OCI-LY3 (cell line): ENCODE measurements at regions not wholly inside any gene's neighbourhood (a gene's known extent, or its start where the extent isn't known, plus 50 kb on each side); places are given as distances from the start of the nearest gene placed in this dataset.

Experiments used
- H2AFZ ChIP-seq: fragments of 200-600, 300-600 bp; shearing (Covaris generic); 2 replicates; pipeline ENCODE4 v1.6.0; 2014; ENCODE audit warnings: antibody characterized with exemption, low read depth, low read length
- H3K27ac ChIP-seq: fragments of 200-600, 300-600 bp; sonication (generic); 2 replicates; pipeline ENCODE4 v1.5.1; 2014; ENCODE audit warnings: mild to moderate bottlenecking, low read length, moderate library complexity, mixed read lengths
- H3K27me3 ChIP-seq: fragments of 200-600, 300-600 bp; sonication (generic); 2 replicates; pipeline ENCODE4 v1.6.1; 2014; ENCODE audit warnings: low read depth, low read length, mixed read lengths
- H3K36me3 ChIP-seq: fragments of 200-600, 300-600 bp; sonication (generic); replicated peaks from 2 replicates; pipeline ENCODE3; 2014; ENCODE audit warnings: low read depth, low read length, mixed read lengths
- H3K4me1 ChIP-seq: fragments of 300-600, 200-600 bp; sonication (generic); 2 replicates; pipeline ENCODE4 v1.6.1; 2014; ENCODE audit warnings: low read length, mixed read lengths
- H3K4me2 ChIP-seq: fragments of 200-600, 300-600 bp; sonication (generic); 2 replicates; pipeline ENCODE4 v1.6.1; 2014; ENCODE audit warnings: low read length, mixed read lengths
- H3K4me3 ChIP-seq: fragments of 300-600, 200-600 bp; sonication (generic); 2 replicates; pipeline ENCODE4 v1.5.1; 2014; ENCODE audit warnings: antibody characterized with exemption, mild to moderate bottlenecking, low read length, moderate library complexity
- H3K79me2 ChIP-seq: fragments of 300-600, 200-600 bp; shearing (Covaris generic); 2 replicates; pipeline ENCODE4 v1.6.1; 2014; ENCODE audit warnings: mild to moderate bottlenecking, low read length, mixed read lengths
- H3K9ac ChIP-seq: fragments of 300-600, 200-600 bp; shearing (Covaris generic); 2 replicates; pipeline ENCODE4 v1.6.0; 2014; ENCODE audit warnings: mild to moderate bottlenecking, low read length, moderate library complexity
- H3K9me3 ChIP-seq: fragments of 200-600, 300-600 bp; shearing (Covaris generic); 2 replicates; pipeline ENCODE4 v1.6.1; 2014; ENCODE audit warnings: low read length, mixed read lengths; ENCODE audit not compliant: insufficient read depth
- H4K20me1 ChIP-seq: fragments of 200-600, 300-600 bp; sonication (generic); 2 replicates; pipeline ENCODE4 v1.6.1; 2016; ENCODE audit warnings: low read length, mixed read lengths; ENCODE audit not compliant: insufficient read depth
- EZH2phosphoT487 ChIP-seq: fragments of 200-600 bp; shearing (Covaris generic); IDR thresholded peaks from 2 replicates; pipeline ENCODE4 v1.6.1; 2018; ENCODE audit warnings: antibody characterized with exemption, mixed run types, low read depth
- TF ChIP-seq, protein P1 (sequence below): fragments of 200-600, 300-600 bp; sonication (generic); IDR thresholded peaks from 2 replicates; pipeline ENCODE4 v1.5.1; 2014; ENCODE audit warnings: antibody characterized with exemption, low read length, low read depth

DNA sequence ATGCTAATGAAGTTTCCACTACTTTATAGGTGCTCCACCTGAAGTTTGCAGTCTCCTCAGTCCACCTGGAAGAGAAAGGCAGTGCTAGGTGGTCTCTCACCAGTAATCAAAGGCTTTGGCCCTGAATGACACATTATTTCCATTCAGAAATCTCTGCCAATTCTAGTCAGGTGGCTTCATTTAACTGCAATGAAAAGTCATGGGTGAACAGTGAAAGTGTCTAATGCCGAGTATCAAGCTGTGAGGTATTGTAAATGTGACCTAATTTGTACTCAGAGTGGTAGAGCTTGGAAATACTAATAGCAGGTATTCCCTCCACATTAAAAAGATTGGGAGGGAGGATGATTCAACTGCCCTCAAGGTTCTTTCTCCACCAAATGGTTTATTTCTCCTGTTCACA lies 220.9 kb upstream of the LRFN5 start:
- no peaks in the 10 kb centered on the region for H3K36me3 ChIP-seq
- no peak overlapping the region for H3K4me2 ChIP-seq
- no peaks in the 10 kb centered on the region for H3K27me3 ChIP-seq
- H3K9ac ChIP-seq = no peak overlapping the region
- no peaks in the 10 kb centered on the region for H3K79me2 ChIP-seq
- TF ChIP-seq EZH2phosphoT487 = no peak
- TF ChIP-seq, protein P1, sequence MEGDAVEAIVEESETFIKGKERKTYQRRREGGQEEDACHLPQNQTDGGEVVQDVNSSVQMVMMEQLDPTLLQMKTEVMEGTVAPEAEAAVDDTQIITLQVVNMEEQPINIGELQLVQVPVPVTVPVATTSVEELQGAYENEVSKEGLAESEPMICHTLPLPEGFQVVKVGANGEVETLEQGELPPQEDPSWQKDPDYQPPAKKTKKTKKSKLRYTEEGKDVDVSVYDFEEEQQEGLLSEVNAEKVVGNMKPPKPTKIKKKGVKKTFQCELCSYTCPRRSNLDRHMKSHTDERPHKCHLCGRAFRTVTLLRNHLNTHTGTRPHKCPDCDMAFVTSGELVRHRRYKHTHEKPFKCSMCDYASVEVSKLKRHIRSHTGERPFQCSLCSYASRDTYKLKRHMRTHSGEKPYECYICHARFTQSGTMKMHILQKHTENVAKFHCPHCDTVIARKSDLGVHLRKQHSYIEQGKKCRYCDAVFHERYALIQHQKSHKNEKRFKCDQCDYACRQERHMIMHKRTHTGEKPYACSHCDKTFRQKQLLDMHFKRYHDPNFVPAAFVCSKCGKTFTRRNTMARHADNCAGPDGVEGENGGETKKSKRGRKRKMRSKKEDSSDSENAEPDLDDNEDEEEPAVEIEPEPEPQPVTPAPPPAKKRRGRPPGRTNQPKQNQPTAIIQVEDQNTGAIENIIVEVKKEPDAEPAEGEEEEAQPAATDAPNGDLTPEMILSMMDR = no peak
- H3K4me3 ChIP-seq = no peak overlapping the region
- no peaks in the 10 kb centered on the region for H3K9me3 ChIP-seq
- no peak overlapping the region for H3K27ac ChIP-seq
- no peaks in the 10 kb centered on the region for H4K20me1 ChIP-seq
- H2AFZ ChIP-seq = no peak overlapping the region
- no peaks in the 10 kb centered on the region for H3K4me1 ChIP-seq

DNA sequence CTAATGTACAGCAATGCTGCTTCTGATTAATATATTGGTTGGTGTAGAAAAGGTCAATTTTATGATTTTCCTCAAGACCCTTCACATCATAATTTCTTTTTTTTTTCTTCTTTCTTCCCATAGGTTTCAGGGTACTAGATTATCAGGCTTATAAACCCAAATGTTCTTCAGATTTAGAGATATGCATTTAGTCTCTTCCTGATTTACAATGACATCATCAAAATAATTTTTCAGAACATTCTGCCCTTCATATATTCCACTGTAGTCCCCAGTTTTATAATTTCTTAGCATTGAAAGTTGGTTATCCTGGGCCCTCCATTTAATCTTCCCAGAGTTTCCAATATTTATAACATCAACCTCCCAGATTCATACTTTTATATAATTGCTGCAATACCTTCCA lies 226.7 kb upstream of the LRFN5 start:
- no peaks in the 10 kb centered on the region for H3K36me3 ChIP-seq
- H3K4me2 ChIP-seq = no peak overlapping the region
- H3K9ac ChIP-seq = no peak overlapping the region

DNA sequence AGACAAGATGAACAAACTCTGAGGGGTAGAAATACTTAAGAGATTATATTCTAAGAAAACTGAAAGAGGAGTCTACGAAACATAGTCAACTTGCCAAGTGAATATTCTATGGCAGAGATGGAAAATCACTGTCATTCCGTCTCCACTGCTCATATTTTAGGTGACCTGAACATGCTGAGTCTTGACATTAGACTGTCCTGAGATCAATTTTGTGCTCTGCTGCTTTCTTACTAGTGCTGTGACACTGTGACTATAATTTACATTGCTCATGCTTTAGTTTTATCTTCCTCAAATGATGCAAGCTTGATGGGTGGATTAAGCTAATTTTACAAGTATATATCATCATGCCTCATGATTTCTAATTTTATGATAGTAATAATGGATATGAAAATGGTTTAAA lies 228.2 kb upstream of the LRFN5 start:
- Histone ChIP-seq H4K20me1 (no peaks in the 10 kb centered on the region), H3K9me3 (no peaks in the 10 kb centered on the region), H3K4me2 (no peak overlapping the region), H3K27ac (no peak overlapping the region), H3K9ac (no peak overlapping the region), H3K4me3 (no peak overlapping the region), H3K79me2 (no peaks in the 10 kb centered on the region), H3K4me1 (no peaks in the 10 kb centered on the region), H3K27me3 (no peaks in the 10 kb centered on the region), H2AFZ (no peak overlapping the region), H3K36me3 (no peaks in the 10 kb centered on the region)
- no peak for TF ChIP-seq EZH2phosphoT487
- TF ChIP-seq, protein P1 = no peak

More for the DNA sequence above, 226.7 kb upstream of the LRFN5 start:
- Histone ChIP-seq H3K4me3 (no peak overlapping the region), H2AFZ (no peak overlapping the region), H3K79me2 (no peaks in the 10 kb centered on the region), H3K9me3 (no peaks in the 10 kb centered on the region), H3K4me1 (no peaks in the 10 kb centered on the region), H4K20me1 (no peaks in the 10 kb centered on the region), H3K27me3 (no peaks in the 10 kb centered on the region), H3K27ac (no peak overlapping the region)
- TF ChIP-seq EZH2phosphoT487 = no peak
- TF ChIP-seq, protein P1 = no peak

DNA sequence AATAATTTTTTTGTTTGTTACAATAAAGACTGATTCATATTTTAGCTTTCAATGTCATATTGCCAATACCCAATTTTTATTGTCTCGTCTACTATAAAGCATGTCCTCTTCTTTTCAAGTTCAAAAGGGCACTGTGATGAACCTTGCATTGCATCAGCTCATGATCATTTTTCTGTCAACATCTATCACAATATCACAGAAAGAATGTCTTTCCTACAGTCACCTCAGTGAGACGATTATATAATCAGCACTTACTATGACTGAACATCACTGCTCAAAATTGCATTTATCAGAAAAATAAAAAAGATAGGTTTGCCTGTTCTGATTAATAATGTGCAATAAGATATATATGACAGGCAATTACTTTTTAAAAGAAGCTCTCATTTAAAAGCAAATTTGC lies 228.7 kb upstream of the LRFN5 start:
- Histone ChIP-seq H3K27ac (no peak overlapping the region), H3K9me3 (no peaks in the 10 kb centered on the region), H2AFZ (no peak overlapping the region), H3K4me2 (no peak overlapping the region), H3K9ac (no peak overlapping the region), H3K79me2 (no peaks in the 10 kb centered on the region), H3K27me3 (no peaks in the 10 kb centered on the region), H3K4me3 (no peak overlapping the region), H4K20me1 (no peaks in the 10 kb centered on the region), H3K4me1 (no peaks in the 10 kb centered on the region), H3K36me3 (no peaks in the 10 kb centered on the region)
- TF ChIP-seq, protein P1 = no peak
